ENCODE measurements at regions not wholly inside any gene's neighbourhood (a gene's known extent, or its start where the extent isn't known, plus 50 kb on each side); places are given as distances from the start of the nearest gene placed in this dataset.

DNA sequence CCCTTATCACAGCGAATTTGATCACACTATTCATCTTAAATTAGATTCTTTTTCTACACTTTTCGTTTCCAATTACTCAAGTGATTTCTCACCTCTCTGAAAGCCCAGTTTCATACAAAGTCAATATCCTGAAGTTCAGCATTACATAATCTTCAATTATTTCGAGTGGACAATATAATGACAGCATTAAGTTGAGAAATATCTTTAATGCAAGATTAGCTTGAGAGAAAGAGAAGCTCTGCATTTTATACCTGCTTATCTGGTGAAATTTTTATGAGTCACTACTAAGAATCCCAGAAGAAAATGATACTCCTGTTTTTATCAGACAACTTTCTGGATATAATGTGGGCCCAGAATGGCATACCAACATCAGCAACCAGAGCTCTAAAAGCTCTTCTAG is 509.6 kb downstream of the KCNJ2 start:
- no peaks in the 10 kb centered on the region for H3K27me3 ChIP-seq
- H3K4me1 ChIP-seq: no peaks in the 10 kb centered on the region
- no peak overlapping the region for H3K27ac ChIP-seq
- no peaks in the 10 kb centered on the region for H3K36me3 ChIP-seq
- no peak overlapping the region for H3K4me3 ChIP-seq
- TF ChIP-seq POLR2A (IDR thresholded peaks at IDR 0.05): no peak
- TF ChIP-seq CTCF (IDR thresholded peaks at IDR 0.05): no peak
- no peak for DNase-seq
- H3K9me3 ChIP-seq: no peaks in the 10 kb centered on the region

DNA sequence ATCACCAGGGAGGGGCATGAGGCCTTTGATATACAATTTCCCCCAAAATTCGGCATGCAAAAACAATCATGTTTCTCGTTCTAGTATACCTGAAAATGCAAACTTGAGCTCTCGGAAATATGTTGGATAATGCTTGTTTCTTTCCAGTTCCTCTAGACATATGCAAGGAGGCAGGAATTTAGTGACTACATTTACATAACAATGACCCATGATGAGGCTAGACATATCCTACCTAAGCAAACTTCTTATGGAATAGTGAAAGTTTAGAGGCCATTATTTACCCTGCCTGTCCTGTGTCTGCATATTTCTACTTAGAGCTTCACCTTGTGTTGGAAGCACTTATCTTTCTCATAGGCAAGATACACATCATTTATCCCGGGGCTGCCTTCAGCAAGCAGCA is 514.6 kb downstream of the KCNJ2 start:
- Histone ChIP-seq H3K9me3 (no peaks in the 10 kb centered on the region), H3K4me1 (no peaks in the 10 kb centered on the region), H3K36me3 (no peaks in the 10 kb centered on the region), H3K4me3 (no peak overlapping the region), H3K27ac (no peak overlapping the region), H3K27me3 (no peaks in the 10 kb centered on the region)
- TF ChIP-seq POLR2A (IDR thresholded peaks at IDR 0.05): no peak
- no peak for TF ChIP-seq CTCF (IDR thresholded peaks at IDR 0.05)
- DNase-seq: no peak

DNA sequence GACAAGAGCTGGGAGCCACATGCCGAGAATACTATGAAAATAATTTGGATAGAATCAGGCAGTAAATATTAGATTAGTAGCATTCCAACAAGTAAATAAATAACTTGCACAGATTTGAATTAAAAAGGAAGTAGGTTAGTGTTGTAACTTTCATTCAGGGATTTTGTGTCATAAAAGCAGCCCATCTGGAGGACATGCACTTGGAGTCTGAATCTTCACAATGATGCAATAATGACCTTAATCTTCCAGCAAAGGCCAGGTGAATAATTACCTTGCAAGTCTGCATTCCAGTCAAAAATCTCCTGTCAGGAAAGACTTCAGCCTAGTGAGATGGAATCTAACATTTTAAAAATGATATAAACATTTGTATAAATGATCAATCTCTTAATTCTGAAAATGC is 518.1 kb downstream of the KCNJ2 start:
- no peaks in the 10 kb centered on the region for H3K36me3 ChIP-seq
- no peak overlapping the region for H3K27ac ChIP-seq
- H3K27me3 ChIP-seq: no peaks in the 10 kb centered on the region
- no peak for DNase-seq
- H3K4me3 ChIP-seq: no peak overlapping the region
- no peaks in the 10 kb centered on the region for H3K9me3 ChIP-seq
- H3K4me1 ChIP-seq: no peaks in the 10 kb centered on the region
- TF ChIP-seq CTCF (IDR thresholded peaks at IDR 0.05) (no peak), POLR2A (IDR thresholded peaks at IDR 0.05) (no peak)

- TF ChIP-seq POLR2A (IDR thresholded peaks at IDR 0.05): no peak
- TF ChIP-seq CTCF (IDR thresholded peaks at IDR 0.05): no peak
- Histone ChIP-seq H3K9me3 (no peaks in the 10 kb centered on the region), H3K36me3 (no peaks in the 10 kb centered on the region), H3K27ac (no peak overlapping the region), H3K4me3 (no peak overlapping the region), H3K4me1 (no peaks in the 10 kb centered on the region), H3K27me3 (no peaks in the 10 kb centered on the region)
- DNase-seq: no peak
Observed at GRCh38 chr17:70691150-70691549, 521.8 kb downstream of the KCNJ2 start.

DNA sequence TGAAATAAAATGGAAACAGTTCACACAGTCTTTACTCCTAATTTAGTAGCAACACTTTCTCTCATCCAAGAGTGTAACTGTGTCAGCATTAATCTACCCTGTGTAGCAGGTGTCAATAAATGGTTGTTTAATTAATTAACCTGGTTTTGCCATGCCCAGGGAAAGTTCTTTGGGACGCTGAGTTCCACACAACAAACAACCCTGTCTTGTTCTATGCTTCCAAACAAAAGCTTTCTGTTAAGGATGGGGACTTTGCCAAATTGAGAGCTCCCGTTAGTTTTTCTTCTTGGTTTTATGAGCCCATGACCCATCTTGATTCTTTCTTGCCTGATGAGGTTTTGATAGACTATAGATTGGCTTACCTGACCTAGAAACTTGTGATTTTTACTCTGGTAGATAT is 530.1 kb downstream of the KCNJ2 start:
- Histone ChIP-seq H3K27me3 (no peaks in the 10 kb centered on the region), H3K36me3 (no peaks in the 10 kb centered on the region), H3K9me3 (no peaks in the 10 kb centered on the region), H3K4me1 (no peaks in the 10 kb centered on the region), H3K27ac (no peak overlapping the region), H3K4me3 (no peak overlapping the region)
- DNase-seq: no peak
- TF ChIP-seq CTCF (IDR thresholded peaks at IDR 0.05): no peak
- no peak for TF ChIP-seq POLR2A (IDR thresholded peaks at IDR 0.05)

- Histone ChIP-seq H3K27me3 (no peaks in the 10 kb centered on the region), H3K4me1 (no peaks in the 10 kb centered on the region), H3K4me3 (no peak overlapping the region), H3K9me3 (no peaks in the 10 kb centered on the region), H3K27ac (no peak overlapping the region), H3K36me3 (no peaks in the 10 kb centered on the region)
- TF ChIP-seq CTCF (IDR thresholded peaks at IDR 0.05): no peak
- TF ChIP-seq POLR2A (IDR thresholded peaks at IDR 0.05): no peak
- DNase-seq: no peak
Observed at GRCh38 chr17:70702683-70703255, 533.4 kb downstream of the KCNJ2 start.

Measured in Peyer's patch (tissue), 4 donors.